ENCODE measurements at regions not wholly inside any gene's neighbourhood (a gene's known extent, or its start where the extent isn't known, plus 50 kb on each side); places are given as distances from the start of the nearest gene placed in this dataset.

DNA sequence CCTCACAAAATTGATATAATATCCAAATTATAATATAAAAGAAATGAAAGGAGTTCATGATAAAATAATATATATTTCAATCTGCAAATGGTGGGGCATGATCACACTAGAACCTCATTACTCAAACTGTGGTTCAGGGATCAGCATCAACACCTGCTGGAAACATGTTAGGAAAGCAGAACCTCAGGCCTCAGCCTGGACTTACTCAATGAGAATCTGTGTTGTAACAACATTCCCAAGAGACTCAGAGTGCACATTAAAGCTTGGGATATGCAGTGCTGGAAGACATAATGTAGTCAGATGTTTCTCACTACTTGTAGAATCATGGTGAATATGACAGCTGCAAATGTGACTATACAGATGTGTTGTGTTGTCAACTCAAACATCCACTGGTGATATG, 81.7 kb upstream of the ITPRID1 start:
- TF ChIP-seq, protein P1, sequence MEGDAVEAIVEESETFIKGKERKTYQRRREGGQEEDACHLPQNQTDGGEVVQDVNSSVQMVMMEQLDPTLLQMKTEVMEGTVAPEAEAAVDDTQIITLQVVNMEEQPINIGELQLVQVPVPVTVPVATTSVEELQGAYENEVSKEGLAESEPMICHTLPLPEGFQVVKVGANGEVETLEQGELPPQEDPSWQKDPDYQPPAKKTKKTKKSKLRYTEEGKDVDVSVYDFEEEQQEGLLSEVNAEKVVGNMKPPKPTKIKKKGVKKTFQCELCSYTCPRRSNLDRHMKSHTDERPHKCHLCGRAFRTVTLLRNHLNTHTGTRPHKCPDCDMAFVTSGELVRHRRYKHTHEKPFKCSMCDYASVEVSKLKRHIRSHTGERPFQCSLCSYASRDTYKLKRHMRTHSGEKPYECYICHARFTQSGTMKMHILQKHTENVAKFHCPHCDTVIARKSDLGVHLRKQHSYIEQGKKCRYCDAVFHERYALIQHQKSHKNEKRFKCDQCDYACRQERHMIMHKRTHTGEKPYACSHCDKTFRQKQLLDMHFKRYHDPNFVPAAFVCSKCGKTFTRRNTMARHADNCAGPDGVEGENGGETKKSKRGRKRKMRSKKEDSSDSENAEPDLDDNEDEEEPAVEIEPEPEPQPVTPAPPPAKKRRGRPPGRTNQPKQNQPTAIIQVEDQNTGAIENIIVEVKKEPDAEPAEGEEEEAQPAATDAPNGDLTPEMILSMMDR (conservative IDR thresholded peaks at IDR 0.05): no peak
- no peak for TF ChIP-seq ZFX (IDR thresholded peaks at IDR 0.05)
